A549 (cell line): ENCODE measurements at regions not wholly inside any gene's neighbourhood (a gene's known extent, or its start where the extent isn't known, plus 50 kb on each side); places are given as distances from the start of the nearest gene placed in this dataset.

ENCODE experiments used
- CTCF ChIP-seq: fragments of >200 bp; sonication (Bioruptor Twin); formaldehyde crosslinking; IDR thresholded peaks from 3 replicates; pipeline ENCODE4 v1.5.1; 2016
- EHMT2 ChIP-seq: fragments of 200-600 bp; sonication (generic); IDR thresholded peaks from 2 replicates; pipeline ENCODE4 v1.6.1; 2016; ENCODE audit warnings: antibody characterized with exemption, low read depth, mild to moderate bottlenecking, moderate library complexity
- POLR2A ChIP-seq: IDR thresholded peaks from 2 replicates; pipeline ENCODE4 v1.6.1; 2012; ENCODE audit warnings: mild to moderate bottlenecking, low read length
- RAD21 ChIP-seq, 2 experiments: fragments of >200 bp in 1 of 2; sonication (Bioruptor Twin) in 1 of 2; formaldehyde crosslinking in 1 of 2; IDR thresholded peaks in 1 of 2; conservative IDR thresholded peaks in 1 of 2; 2 replicates in 1 of 2; 3 replicates in 1 of 2; pipeline ENCODE4 v1.6.1; 2012 to 2018; ENCODE audit warnings: inconsistent platforms in 1 of 2

- TF ChIP-seq POLR2A (no peak), RAD21 (conservative IDR thresholded peaks at IDR 0.05 in 1 of 2, IDR thresholded peaks at IDR 0.05 in 1 of 2) (no peak), EHMT2 (no peak), CTCF (no peak)
Measured at GRCh38 chr18:11336241-11336640, 186.9 kb upstream of the PIEZO2 start.
